ENCODE measurements at regions not wholly inside any gene's neighbourhood (a gene's known extent, or its start where the extent isn't known, plus 50 kb on each side); places are given as distances from the start of the nearest gene placed in this dataset.

- H3K79me2 ChIP-seq (ENCODE audit: insufficient read depth, low read length): no peaks in the 10 kb centered on the region
- Mint-ChIP-seq H3K9me3 (ENCODE audit: unreplicated experiment) (no peaks in the 10 kb centered on the region), H3K27me3 (ENCODE audit: low read depth, unreplicated experiment) (peaks cover 3% of the 10 kb centered on the region)
These were observed 438.1 kb downstream of the IPO8 start for GRCh38 chr12:30257618-30258017.

GRCh38 chr12:30251546-30251945, 444.1 kb downstream of the IPO8 start:
- H3K4me1 ChIP-seq (ENCODE audit: insufficient read depth, low read length): no peaks in the 10 kb centered on the region
- H3K27me3 ChIP-seq (ENCODE audit: insufficient read depth, low read length): no peaks in the 10 kb centered on the region
- H4K20me1 ChIP-seq (ENCODE audit: insufficient read depth, low read length): no peaks in the 10 kb centered on the region
- H3K36me3 ChIP-seq (ENCODE audit: insufficient read depth, low read length): no peaks in the 10 kb centered on the region
- H3K9me3 ChIP-seq (ENCODE audit: insufficient read depth, low read depth, low read length): no peaks in the 10 kb centered on the region
- Mint-ChIP-seq H3K9me3 (ENCODE audit: unreplicated experiment) (no peaks in the 10 kb centered on the region), H3K4me3 (ENCODE audit: unreplicated experiment) (no peak overlapping the region), H3K36me3 (ENCODE audit: low read depth, unreplicated experiment) (no peaks in the 10 kb centered on the region), H3K4me1 (ENCODE audit: low read depth, unreplicated experiment) (no peaks in the 10 kb centered on the region), H3K27me3 (ENCODE audit: low read depth, unreplicated experiment) (peaks cover 3% of the 10 kb centered on the region), H3K27ac (ENCODE audit: unreplicated experiment) (no peak overlapping the region)
- H3K4me2 ChIP-seq (ENCODE audit: low read length): no peak overlapping the region
- no peak overlapping the region for H3K27ac ChIP-seq (ENCODE audit: low read depth, low read length)
- DNase-seq (ENCODE audit: low read depth) (no peak), FAIRE-seq (no peak)
- no peaks in the 10 kb centered on the region for H3K79me2 ChIP-seq (ENCODE audit: insufficient read depth, low read length)
- H3K9ac ChIP-seq (ENCODE audit: low read length): no peak overlapping the region
- no peak overlapping the region for H3K4me3 ChIP-seq (ENCODE audit: insufficient read depth, low read depth, low read length)
- H2AFZ ChIP-seq (ENCODE audit: low read depth, low read length): no peak overlapping the region
- TF ChIP-seq EZH2 (IDR thresholded peaks at IDR 0.05; ENCODE audit: insufficient read depth, low read length) (no peak), CTCF (IDR thresholded peaks at IDR 0.05; ENCODE audit: insufficient read depth, low read depth, low read length) (no peak)

More at GRCh38 chr12:30257618-30258017, 438.1 kb downstream of the IPO8 start:
- Histone ChIP-seq H3K9ac (ENCODE audit: low read length) (no peak overlapping the region), H3K4me1 (ENCODE audit: insufficient read depth, low read length) (no peaks in the 10 kb centered on the region), H4K20me1 (ENCODE audit: insufficient read depth, low read length) (no peaks in the 10 kb centered on the region), H3K36me3 (ENCODE audit: insufficient read depth, low read length) (no peaks in the 10 kb centered on the region), H2AFZ (ENCODE audit: low read depth, low read length) (no peak overlapping the region), H3K27ac (ENCODE audit: low read depth, low read length) (no peak overlapping the region), H3K9me3 (ENCODE audit: insufficient read depth, low read depth, low read length) (no peaks in the 10 kb centered on the region), H3K4me2 (ENCODE audit: low read length) (no peak overlapping the region), H3K4me3 (ENCODE audit: insufficient read depth, low read depth, low read length) (no peak overlapping the region), H3K27me3 (ENCODE audit: insufficient read depth, low read length) (no peaks in the 10 kb centered on the region)
- H3K27ac Mint-ChIP-seq (ENCODE audit: unreplicated experiment): no peak overlapping the region
- H3K4me3 Mint-ChIP-seq (ENCODE audit: unreplicated experiment): no peak overlapping the region
- H3K4me1 Mint-ChIP-seq (ENCODE audit: low read depth, unreplicated experiment): no peaks in the 10 kb centered on the region
- no peak for DNase-seq (ENCODE audit: low read depth)
- TF ChIP-seq CTCF (IDR thresholded peaks at IDR 0.05; ENCODE audit: insufficient read depth, low read depth, low read length) (no peak), EZH2 (IDR thresholded peaks at IDR 0.05; ENCODE audit: insufficient read depth, low read length) (no peak)
- no peak for FAIRE-seq
- no peaks in the 10 kb centered on the region for H3K36me3 Mint-ChIP-seq (ENCODE audit: low read depth, unreplicated experiment)

- H2AFZ ChIP-seq (ENCODE audit: low read depth, low read length): no peak overlapping the region
- no peak for FAIRE-seq
- H3K4me2 ChIP-seq (ENCODE audit: low read length): no peak overlapping the region
- no peak overlapping the region for H3K27ac ChIP-seq (ENCODE audit: low read depth, low read length)
- no peaks in the 10 kb centered on the region for H3K4me1 ChIP-seq (ENCODE audit: insufficient read depth, low read length)
- no peaks in the 10 kb centered on the region for H3K9me3 ChIP-seq (ENCODE audit: insufficient read depth, low read depth, low read length)
- no peak overlapping the region for H3K4me3 ChIP-seq (ENCODE audit: insufficient read depth, low read depth, low read length)
- H4K20me1 ChIP-seq (ENCODE audit: insufficient read depth, low read length): no peaks in the 10 kb centered on the region
- no peak overlapping the region for H3K9ac ChIP-seq (ENCODE audit: low read length)
- no peak for DNase-seq (ENCODE audit: low read depth)
- no peak for TF ChIP-seq EZH2 (IDR thresholded peaks at IDR 0.05; ENCODE audit: insufficient read depth, low read length)
- TF ChIP-seq CTCF (IDR thresholded peaks at IDR 0.05; ENCODE audit: insufficient read depth, low read depth, low read length): no peak
- no peaks in the 10 kb centered on the region for H3K4me1 Mint-ChIP-seq (ENCODE audit: low read depth, unreplicated experiment)
- H3K79me2 ChIP-seq (ENCODE audit: insufficient read depth, low read length): no peaks in the 10 kb centered on the region
- no peak overlapping the region for H3K4me3 Mint-ChIP-seq (ENCODE audit: unreplicated experiment)
- no peaks in the 10 kb centered on the region for H3K27me3 Mint-ChIP-seq (ENCODE audit: low read depth, unreplicated experiment)
- H3K36me3 Mint-ChIP-seq (ENCODE audit: low read depth, unreplicated experiment): no peaks in the 10 kb centered on the region
- no peaks in the 10 kb centered on the region for H3K36me3 ChIP-seq (ENCODE audit: insufficient read depth, low read length)
- no peaks in the 10 kb centered on the region for H3K9me3 Mint-ChIP-seq (ENCODE audit: unreplicated experiment)
- no peak overlapping the region for H3K27ac Mint-ChIP-seq (ENCODE audit: unreplicated experiment)
- H3K27me3 ChIP-seq (ENCODE audit: insufficient read depth, low read length): no peaks in the 10 kb centered on the region
These were observed 452.2 kb downstream of the IPO8 start for GRCh38 chr12:30243426-30243825.
